SJCRH30 (cell line): ENCODE measurements at regions not wholly inside any gene's neighbourhood (a gene's known extent, or its start where the extent isn't known, plus 50 kb on each side); places are given as distances from the start of the nearest gene placed in this dataset.
A peak's percentile ranks its signal among the peaks of the same experiment; 100 is the strongest.

Experiments
- DNase-seq, 2 experiments: peaks; one replicate each; pipeline ENCODE4 v3.0.0-alpha.2; 2015 to 2020
- H3K27ac ChIP-seq: fragments of 250-450 bp; sonication (Bioruptor Pico); 2 replicates; pipeline ENCODE4 v1.5.1; 2020; ENCODE audit warnings: mild to moderate bottlenecking, moderate library complexity
- H3K27me3 ChIP-seq: fragments of 250-450 bp; sonication (Bioruptor Pico); 2 replicates; pipeline ENCODE4 v1.5.1; 2020; ENCODE audit warnings: mild to moderate bottlenecking, moderate library complexity
- H3K36me3 ChIP-seq: fragments of 250-450 bp; sonication (Bioruptor Pico); 2 replicates; pipeline ENCODE4 v1.5.1; 2020; ENCODE audit warnings: mild to moderate bottlenecking, moderate library complexity
- H3K4me1 ChIP-seq: fragments of 250-450 bp; sonication (Bioruptor Pico); 2 replicates; pipeline ENCODE4 v1.5.1; 2020; ENCODE audit warnings: mild to moderate bottlenecking, moderate library complexity
- H3K4me3 ChIP-seq: fragments of 250-450 bp; sonication (Bioruptor Pico); 2 replicates; pipeline ENCODE4 v1.5.1; 2020; ENCODE audit warnings: mild to moderate bottlenecking, moderate library complexity
- H3K9me3 ChIP-seq: fragments of 250-450 bp; sonication (Bioruptor Pico); replicated peaks from 2 replicates; pipeline ENCODE4 v1.5.1; 2020; ENCODE audit warnings: mild to moderate bottlenecking, moderate library complexity

- Histone ChIP-seq H3K27me3 (no peaks in the 10 kb centered on the region), H3K4me3 (no peak overlapping the region), H3K27ac (no peak overlapping the region), H3K9me3 (no peaks in the 10 kb centered on the region), H3K4me1 (no peaks in the 10 kb centered on the region), H3K36me3 (no peaks in the 10 kb centered on the region)
- no peak for DNase-seq
Observed at GRCh38 chr2:221212105-221212504, 360.0 kb downstream of the EPHA4 start.

DNA sequence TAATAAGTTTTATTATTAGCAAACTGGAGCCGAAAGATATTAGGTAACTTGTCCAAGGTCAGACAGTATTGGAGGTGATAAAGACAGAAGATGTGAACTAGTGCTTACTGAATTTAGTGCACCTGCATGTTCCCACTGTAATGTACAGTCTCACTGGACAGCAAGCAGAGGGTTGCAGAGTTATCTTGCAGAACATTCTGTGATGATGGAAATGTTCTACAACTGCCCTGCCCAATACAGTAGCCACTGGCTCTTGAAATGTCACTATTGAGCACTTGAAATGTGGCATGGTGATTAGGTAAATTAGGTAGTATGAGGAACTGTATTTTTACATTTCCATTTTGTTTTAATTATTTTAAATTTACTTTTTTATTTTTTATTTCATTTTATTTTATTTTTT lies 356.6 kb downstream of the EPHA4 start:
- Histone ChIP-seq H3K9me3 (no peaks in the 10 kb centered on the region), H3K4me3 (no peak overlapping the region)

DNA sequence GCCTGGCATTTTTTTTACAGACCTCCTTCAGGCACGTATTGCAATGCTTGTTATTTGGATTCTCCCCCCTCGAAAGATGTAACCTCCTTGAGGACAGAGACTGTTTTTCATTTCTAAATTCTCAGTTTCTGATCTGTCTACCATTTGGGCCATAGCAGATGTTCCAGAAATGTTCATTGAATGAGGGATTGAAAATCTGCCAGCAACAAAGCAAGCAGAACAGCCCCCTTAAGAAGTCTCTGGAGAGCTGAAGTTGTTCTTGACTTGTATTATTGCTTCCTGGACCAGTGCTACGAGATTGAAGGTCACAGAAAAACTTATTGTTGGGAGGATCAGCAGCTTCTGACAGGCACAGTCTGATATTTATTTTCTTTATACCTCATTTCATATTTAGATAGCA lies 355.5 kb downstream of the EPHA4 start:
- Histone ChIP-seq H3K4me3 (no peak overlapping the region), H3K27ac (no peak overlapping the region), H3K4me1 (no peaks in the 10 kb centered on the region), H3K9me3 (no peaks in the 10 kb centered on the region), H3K27me3 (no peaks in the 10 kb centered on the region), H3K36me3 (no peaks in the 10 kb centered on the region)
- DNase-seq: no peak

More for the DNA sequence above, 356.6 kb downstream of the EPHA4 start:
- Histone ChIP-seq H3K27me3 (no peaks in the 10 kb centered on the region), H3K4me1 (no peaks in the 10 kb centered on the region), H3K27ac (no peak overlapping the region), H3K36me3 (no peaks in the 10 kb centered on the region)
- DNase-seq: no peak

GRCh38 chr2:221225752-221226151 lies 346.4 kb downstream of the EPHA4 start:
- H3K9me3 ChIP-seq: no peaks in the 10 kb centered on the region
- no peak for DNase-seq
- H3K36me3 ChIP-seq: no peaks in the 10 kb centered on the region
- H3K27ac ChIP-seq: no peak overlapping the region
- no peak overlapping the region for H3K4me3 ChIP-seq
- H3K27me3 ChIP-seq: no peaks in the 10 kb centered on the region
- no peaks in the 10 kb centered on the region for H3K4me1 ChIP-seq

DNA sequence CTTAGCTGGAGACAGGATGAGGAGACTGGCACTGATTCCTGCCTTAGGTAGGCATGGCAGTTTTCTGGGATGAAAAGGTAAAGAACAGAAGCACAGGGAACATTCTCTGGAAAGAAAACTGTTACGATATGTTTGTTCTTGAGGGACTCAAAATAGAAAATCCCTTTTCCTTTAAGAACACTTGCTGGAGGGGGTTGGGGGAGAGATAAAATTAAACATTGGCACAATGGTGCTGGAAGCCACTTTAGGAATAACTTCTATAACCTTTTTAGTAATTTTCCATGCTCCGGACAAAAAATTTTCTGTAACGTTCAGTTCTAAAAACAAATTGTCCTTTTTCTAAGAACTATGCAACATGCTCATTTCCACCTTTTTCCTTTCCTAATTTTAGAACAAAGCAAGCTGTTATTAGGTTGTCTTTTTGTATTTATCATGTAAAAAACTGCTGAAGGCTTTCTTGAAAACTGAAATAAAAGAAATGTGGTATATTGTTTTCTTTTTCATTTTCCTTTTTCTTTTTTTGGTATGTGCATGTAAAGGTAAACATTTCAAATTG lies 343.8 kb downstream of the EPHA4 start:
- DNase-seq: no peak
- no peak overlapping the region for H3K4me3 ChIP-seq
- H3K4me1 ChIP-seq: no peaks in the 10 kb centered on the region
- H3K9me3 ChIP-seq: no peaks in the 10 kb centered on the region
- H3K36me3 ChIP-seq: no peaks in the 10 kb centered on the region
- no peak overlapping the region for H3K27ac ChIP-seq
- no peaks in the 10 kb centered on the region for H3K27me3 ChIP-seq

DNA sequence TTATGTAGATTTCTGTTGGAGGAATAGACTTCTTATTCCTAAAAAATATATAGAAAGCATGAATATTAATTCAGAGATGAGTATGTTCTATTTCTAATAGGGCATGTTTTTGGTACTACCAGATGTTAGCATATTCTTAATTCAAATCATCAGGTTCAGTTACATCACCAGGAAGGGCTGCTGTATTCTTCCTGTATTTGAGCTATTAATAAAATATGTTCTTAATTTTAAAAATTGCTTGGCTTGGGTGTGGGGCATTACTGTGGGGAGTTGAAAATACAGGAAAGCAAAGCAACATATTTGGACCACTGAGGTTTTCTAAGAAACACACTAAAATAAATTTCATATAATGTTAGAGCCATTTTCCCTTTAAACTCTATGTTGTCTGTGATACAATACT lies 343.0 kb downstream of the EPHA4 start:
- Histone ChIP-seq H3K36me3 (no peaks in the 10 kb centered on the region), H3K4me3 (no peak overlapping the region), H3K27ac (no peak overlapping the region), H3K4me1 (no peaks in the 10 kb centered on the region), H3K9me3 (no peaks in the 10 kb centered on the region), H3K27me3 (no peaks in the 10 kb centered on the region)
- no peak for DNase-seq

DNA sequence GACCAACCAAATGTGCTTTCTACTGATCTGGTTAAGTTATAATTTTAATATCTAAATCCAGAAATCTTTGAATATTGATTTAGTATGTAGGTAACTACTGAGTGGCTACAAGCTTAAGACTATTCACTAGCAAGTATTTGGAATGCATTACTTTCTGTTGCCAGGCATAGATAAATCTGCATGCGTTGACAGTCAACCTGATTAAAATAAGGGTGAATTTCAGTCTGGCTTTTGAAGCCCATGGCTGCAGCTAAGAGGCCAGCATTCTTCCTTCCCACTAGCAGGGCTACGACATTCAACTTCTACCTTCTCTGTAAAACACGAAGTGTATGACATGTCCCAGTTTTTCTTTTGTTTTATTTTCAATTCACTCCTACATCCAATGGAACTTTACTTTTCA lies 340.6 kb downstream of the EPHA4 start:
- Histone ChIP-seq H3K27ac (no peak overlapping the region), H3K4me1 (no peaks in the 10 kb centered on the region), H3K27me3 (no peaks in the 10 kb centered on the region), H3K36me3 (no peaks in the 10 kb centered on the region), H3K9me3 (no peaks in the 10 kb centered on the region), H3K4me3 (no peak overlapping the region)
- no peak for DNase-seq

GRCh38 chr2:221235941-221236340 lies 336.2 kb downstream of the EPHA4 start:
- no peak overlapping the region for H3K4me3 ChIP-seq
- no peak overlapping the region for H3K27ac ChIP-seq
- H3K27me3 ChIP-seq: no peaks in the 10 kb centered on the region; the same call in 1 of the 2 replicates
- no peak for DNase-seq
- H3K36me3 ChIP-seq: no peaks in the 10 kb centered on the region
- no peaks in the 10 kb centered on the region for H3K4me1 ChIP-seq
- H3K9me3 ChIP-seq: no peaks in the 10 kb centered on the region

DNA sequence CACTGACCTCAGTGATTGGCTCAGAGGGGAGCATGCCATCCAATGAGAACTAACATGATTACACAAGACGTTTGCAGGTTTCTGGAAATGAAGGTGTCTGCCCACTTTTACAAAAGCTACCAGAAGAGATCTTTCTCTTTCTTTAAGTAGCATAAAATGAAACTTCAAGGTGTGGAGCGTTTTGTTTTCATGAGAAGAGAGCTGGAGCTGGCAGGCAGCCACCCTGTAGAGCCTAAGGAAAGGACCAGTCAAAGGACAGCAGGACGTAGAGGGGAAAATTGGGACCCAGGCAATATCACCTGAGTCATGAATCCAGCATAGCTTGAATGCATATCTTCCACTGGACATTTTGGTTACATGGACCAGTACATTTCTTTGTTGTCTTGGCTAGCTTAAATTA lies 331.0 kb downstream of the EPHA4 start:
- H3K4me1 ChIP-seq: no peaks in the 10 kb centered on the region
- no peak overlapping the region for H3K27ac ChIP-seq
- H3K9me3 ChIP-seq: no peaks in the 10 kb centered on the region
- H3K27me3 ChIP-seq: no peaks in the 10 kb centered on the region; the same call in 1 of the 2 replicates
- DNase-seq: no peak
- H3K4me3 ChIP-seq: no peak overlapping the region
- no peaks in the 10 kb centered on the region for H3K36me3 ChIP-seq

GRCh38 chr2:221243771-221244170 lies 328.3 kb downstream of the EPHA4 start:
- H3K4me3 ChIP-seq: no peak overlapping the region
- no peaks in the 10 kb centered on the region for H3K4me1 ChIP-seq
- H3K9me3 ChIP-seq: no peaks in the 10 kb centered on the region
- no peak for DNase-seq
- no peak overlapping the region for H3K27ac ChIP-seq
- no peaks in the 10 kb centered on the region; the same call in 1 of the 2 replicates for H3K27me3 ChIP-seq
- no peaks in the 10 kb centered on the region for H3K36me3 ChIP-seq

- H3K4me3 ChIP-seq: no peak overlapping the region
- DNase-seq: no peak
- no peaks in the 10 kb centered on the region for H3K9me3 ChIP-seq
- no peaks in the 10 kb centered on the region for H3K4me1 ChIP-seq
- no peaks in the 10 kb centered on the region; the same call in 1 of the 2 replicates for H3K27me3 ChIP-seq
- no peaks in the 10 kb centered on the region for H3K36me3 ChIP-seq
- no peak overlapping the region for H3K27ac ChIP-seq
Observed at GRCh38 chr2:221245045-221245444, 327.1 kb downstream of the EPHA4 start.

GRCh38 chr2:221245772-221246171 lies 326.3 kb downstream of the EPHA4 start:
- DNase-seq: no peak
- Histone ChIP-seq H3K27me3 (no peaks in the 10 kb centered on the region; the same call in 1 of the 2 replicates), H3K9me3 (no peaks in the 10 kb centered on the region), H3K36me3 (no peaks in the 10 kb centered on the region), H3K27ac (no peak overlapping the region), H3K4me3 (no peak overlapping the region), H3K4me1 (no peaks in the 10 kb centered on the region)

- Histone ChIP-seq H3K27ac (no peak overlapping the region), H3K9me3 (no peaks in the 10 kb centered on the region), H3K27me3 (no peaks in the 10 kb centered on the region), H3K4me3 (no peak overlapping the region), H3K36me3 (no peaks in the 10 kb centered on the region), H3K4me1 (no peaks in the 10 kb centered on the region)
- DNase-seq: peak; percentile 6 to 45
Observed at GRCh38 chr2:221254299-221254698, 317.8 kb downstream of the EPHA4 start.

DNA sequence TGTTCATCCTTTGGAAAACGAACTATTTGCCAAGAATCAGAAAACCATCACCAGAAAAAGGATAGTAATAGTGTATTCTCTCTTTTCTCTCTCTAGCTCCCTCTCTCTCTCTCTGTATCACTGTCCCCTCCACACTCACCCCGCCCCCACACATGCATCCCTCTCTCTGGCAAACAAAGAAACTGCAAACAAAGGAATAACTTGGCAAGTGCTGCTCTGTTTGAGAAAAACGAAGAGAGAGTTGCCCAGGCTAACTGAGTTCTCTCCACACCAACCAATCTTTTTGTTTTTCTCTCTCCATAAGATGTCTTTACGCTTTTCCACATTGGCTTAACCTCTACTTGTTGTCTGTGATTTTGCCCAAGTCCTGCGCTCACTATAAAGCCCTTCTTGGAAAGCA lies 316.2 kb downstream of the EPHA4 start:
- Histone ChIP-seq H3K27ac (no peak overlapping the region), H3K4me3 (no peak overlapping the region), H3K9me3 (no peaks in the 10 kb centered on the region), H3K36me3 (no peaks in the 10 kb centered on the region), H3K4me1 (no peaks in the 10 kb centered on the region), H3K27me3 (0 out of 2 replicates have a peak, but pooled peaks cover 3% of the 10 kb centered on the region)
- DNase-seq: no peak

GRCh38 chr2:221258464-221258863 lies 313.6 kb downstream of the EPHA4 start:
- H3K4me3 ChIP-seq: no peak overlapping the region
- H3K27me3 ChIP-seq: 0 out of 2 replicates have a peak, but pooled peaks cover 3% of the 10 kb centered on the region
- H3K36me3 ChIP-seq: no peaks in the 10 kb centered on the region
- H3K9me3 ChIP-seq: no peaks in the 10 kb centered on the region
- no peaks in the 10 kb centered on the region for H3K4me1 ChIP-seq
- DNase-seq: no peak
- H3K27ac ChIP-seq: no peak overlapping the region

- H3K27me3 ChIP-seq: 0 out of 2 replicates have a peak, but pooled peaks cover 3% of the 10 kb centered on the region
- no peak overlapping the region for H3K27ac ChIP-seq
- H3K4me1 ChIP-seq: no peaks in the 10 kb centered on the region
- H3K4me3 ChIP-seq: no peak overlapping the region
- H3K36me3 ChIP-seq: no peaks in the 10 kb centered on the region
- H3K9me3 ChIP-seq: no peaks in the 10 kb centered on the region
- no peak for DNase-seq
Observed at GRCh38 chr2:221262651-221263050, 309.5 kb downstream of the EPHA4 start.
